ENCODE measurements at regions not wholly inside any gene's neighbourhood (a gene's known extent, or its start where the extent isn't known, plus 50 kb on each side); places are given as distances from the start of the nearest gene placed in this dataset.
"Not testable (repeated sequence)": the region's sequence is repeated elsewhere in the genome, so short reads cannot be mapped to it uniquely, and the experiment has no call there.

DNA sequence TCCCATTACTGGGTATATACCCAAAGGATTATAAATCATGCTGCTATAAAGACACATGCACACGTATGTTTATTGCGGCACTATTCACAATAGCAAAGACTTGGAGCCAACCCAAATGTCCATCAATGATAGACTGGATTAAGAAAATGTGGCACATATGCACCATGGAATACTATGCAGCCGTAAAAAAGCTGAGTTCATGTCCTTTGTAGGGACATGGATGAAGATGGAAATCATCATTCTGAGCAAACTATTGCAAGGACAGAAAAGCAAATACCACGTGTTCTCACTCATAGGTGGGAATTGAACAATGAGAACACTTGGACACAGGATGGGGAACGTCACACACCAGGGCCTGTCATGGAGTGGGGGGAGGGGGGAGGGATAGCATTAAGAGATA, 175.0 kb upstream of the FZD8 start:
- dilution Hi-C loops (cut with HindIII; ENCODE audit: low sequenced_read_pairs, unreplicated experiment); POLR2A ChIA-PET (ENCODE audit: unreplicated experiment); H3K9me1 ChIP-seq (ENCODE audit: insufficient read depth, low read length); H3K9ac ChIP-seq (ENCODE audit: low read depth, low read length); H3K27ac ChIP-seq (ENCODE audit: insufficient read depth, low read length); in situ Hi-C loops (cut with MboI; ENCODE audit: low sequenced_read_pairs); H3K4me3 ChIP-seq (ENCODE audit: insufficient read depth, low read depth, low read length); H3K4ac ChIP-seq (ENCODE audit: low read depth, low read length); H3K4me1 ChIP-seq (ENCODE audit: control insufficient read depth, insufficient read depth, low read length); H3K14ac ChIP-seq (replicated peaks; ENCODE audit: low read depth, low read length); BruUV-seq (replicated peaks); H3K18ac ChIP-seq (ENCODE audit: low read depth, low read length); H3K36me3 ChIP-seq (ENCODE audit: control insufficient read depth, insufficient read depth, low read length); DNase-seq; H2AK9ac ChIP-seq (replicated peaks; ENCODE audit: low read depth, low read length, poor library complexity); H3K27me3 ChIP-seq (ENCODE audit: control insufficient read depth, insufficient read depth, low read length); H3K79me1 ChIP-seq (ENCODE audit: low read depth in 1 of 2, low read length in 2 of 2); ATAC-seq (ENCODE audit: low read depth); H2BK15ac ChIP-seq (ENCODE audit: low read depth, low read length); H3K9me3 ChIP-seq (ENCODE audit: control insufficient read depth, insufficient read depth, low read length); H2BK20ac ChIP-seq (ENCODE audit: low read depth, low read length); H3K56ac ChIP-seq (ENCODE audit: extremely low read depth, insufficient read depth, low read length); CTCF ChIA-PET; H4K20me1 ChIP-seq (ENCODE audit: insufficient read depth, low read length); H4K8ac ChIP-seq (ENCODE audit: low read depth in 2 of 2, low read length in 2 of 2); H2BK120ac ChIP-seq (ENCODE audit: low read depth, low read length); H4K91ac ChIP-seq (ENCODE audit: insufficient read depth, low read depth, low read length); H3K4me2 ChIP-seq (ENCODE audit: low read depth, low read length); H2BK5ac ChIP-seq (ENCODE audit: low read depth, low read length, poor library complexity, severe bottlenecking); H3K23ac ChIP-seq (ENCODE audit: low read depth, low read length); H2AK5ac ChIP-seq (ENCODE audit: low read depth, low read length); H4K5ac ChIP-seq (ENCODE audit: low read depth, low read length); intact Hi-C loops (cut with micrococcal nuclease); H2AFZ ChIP-seq (replicated peaks; ENCODE audit: low read length, poor library complexity): not testable (repeated sequence)
- WGBS, 2 experiments (ENCODE audit: extremely low coverage in 2 of 2, insufficient read length in 1 of 2), result no CpG with 5 or more reads among the region's 5 CpGs

Data from IMR-90 (cell line).